Pancreas (tissue), 10 donors: ENCODE measurements at regions not wholly inside any gene's neighbourhood (a gene's known extent, or its start where the extent isn't known, plus 50 kb on each side); places are given as distances from the start of the nearest gene placed in this dataset.

Experiments used
- ATAC-seq, 4 donors: fragments of 200-7000 bp; cut with Tn5 transposase; one replicate each; pipeline versions ENCODE4 v1.8.0 to v1.9.1; 2020; ENCODE audit warnings: mild to moderate bottlenecking in 4 of 4, moderate library complexity in 4 of 4
- DNase-seq, 6 donors: peaks; one replicate each; pipeline ENCODE4 v3.0.0-alpha.2; 2020
- FAIRE-seq: peaks from 2 replicates; lab custom pipeline; 2012; peaks lifted over from hg19 to GRCh38; lab: Jason Lieb, UNC
- H3K27ac ChIP-seq, 4 donors: fragments of 200-600 bp; sonication (generic); 1 replicate in 3 of 4; 2 replicates in 1 of 4; pipeline versions ENCODE4 v1.5.0 to v1.8.0; 2020
- H3K27me3 ChIP-seq, 4 donors: fragments of 200-600 bp; one replicate each; pipeline ENCODE4 v1.8.0; 2021
- H3K36me3 ChIP-seq, 3 donors: fragments of 200-600 bp; sonication (generic) in 1 of 3; one replicate each; pipeline versions ENCODE4 v1.5.0 to v1.8.0; 2020 to 2021
- H3K4me1 ChIP-seq, 3 donors: fragments of 200-600 bp; one replicate each; pipeline ENCODE4 v1.8.0; 2021
- H3K4me3 ChIP-seq, 4 donors: fragments of 200-600 bp; sonication (generic) in 2 of 4; one replicate each; pipeline versions ENCODE4 v1.5.0 to v1.8.0; 2020 to 2021
- H3K9me3 ChIP-seq, 4 donors: fragments of 200-600 bp; one replicate each; pipeline ENCODE4 v1.8.0; 2021
- WGBS, 2 donors: extraction: QIAGEN DNeasy Blood & Tissue Kit; methylation state at CpG; one replicate each; pipeline ENCODE4 v1.1.7; 2013; 5-methylcytosine and 5-hydroxymethylcytosine counted together
- intact Hi-C, 3 donors: fragments of 100-400 bp; cut with DNase I; formaldehyde crosslinking; loops; one replicate each; pipeline versions ENCODE4 v1.11.1 to v1.14.2; 2022
- TF ChIP-seq, protein P1 (sequence below), 4 donors: fragments of 200-600 bp; sonication (generic) in 3 of 4; IDR thresholded peaks; one replicate each; pipeline versions ENCODE4 v1.5.0 to v1.8.0; 2021; ENCODE audit warnings: antibody characterized with exemption in 4 of 4
- donor health status: healthy with polysubstance abuse.
- donor health status: DM: no; HTN: no; CAD: no; lungs with moderate emphysema.
- donor health status: DM: no; HTN: no; CAD: no.
- donor health status: control.
- donor health status: control.
- donor health status: Bipolar disorder and iron deficiency.
- donor health status: DM: yes; HTN: yes; CAD: no.
- donor health status: DM: no; HTN: no; CAD: no.
- donor health status: DM: no; HTN: no; CAD: no.
- donor health status: DM: yes; HTN: yes; CAD: no.

- intact Hi-C loops = no loop called here
- no peak for DNase-seq
Measured at GRCh38 chr5:110917161-110917875, 154.2 kb upstream of the TSLP start.

DNA sequence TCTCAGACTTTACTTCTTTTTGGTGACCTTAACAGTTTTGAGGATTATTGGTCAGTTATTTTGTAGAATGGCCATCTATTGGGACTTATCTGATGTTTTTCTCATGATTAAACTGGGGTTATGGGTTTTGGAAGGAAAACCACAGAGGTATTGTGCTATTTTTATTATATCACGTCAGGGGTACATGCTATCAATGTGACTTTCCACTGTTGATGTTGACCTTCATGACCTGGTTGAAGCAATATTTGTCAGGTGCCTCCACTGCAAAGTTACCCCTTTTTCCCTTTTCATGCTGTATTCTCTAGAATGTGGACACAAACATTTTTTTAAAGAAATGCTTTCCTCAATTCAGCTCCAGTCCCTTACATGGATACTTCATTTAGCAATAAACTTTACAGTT is 152.8 kb upstream of the TSLP start:
- no peak for FAIRE-seq
- Histone ChIP-seq H3K27me3 (no peaks in the 10 kb centered on the region), H3K27ac (no peak overlapping the region), H3K9me3 (no peaks in the 10 kb centered on the region), H3K36me3 (no peaks in the 10 kb centered on the region), H3K4me1 (no peaks in the 10 kb centered on the region), H3K4me3 (no peak overlapping the region)
- intact Hi-C loops = no loop called here
- no peak for DNase-seq
- TF ChIP-seq, protein P1, sequence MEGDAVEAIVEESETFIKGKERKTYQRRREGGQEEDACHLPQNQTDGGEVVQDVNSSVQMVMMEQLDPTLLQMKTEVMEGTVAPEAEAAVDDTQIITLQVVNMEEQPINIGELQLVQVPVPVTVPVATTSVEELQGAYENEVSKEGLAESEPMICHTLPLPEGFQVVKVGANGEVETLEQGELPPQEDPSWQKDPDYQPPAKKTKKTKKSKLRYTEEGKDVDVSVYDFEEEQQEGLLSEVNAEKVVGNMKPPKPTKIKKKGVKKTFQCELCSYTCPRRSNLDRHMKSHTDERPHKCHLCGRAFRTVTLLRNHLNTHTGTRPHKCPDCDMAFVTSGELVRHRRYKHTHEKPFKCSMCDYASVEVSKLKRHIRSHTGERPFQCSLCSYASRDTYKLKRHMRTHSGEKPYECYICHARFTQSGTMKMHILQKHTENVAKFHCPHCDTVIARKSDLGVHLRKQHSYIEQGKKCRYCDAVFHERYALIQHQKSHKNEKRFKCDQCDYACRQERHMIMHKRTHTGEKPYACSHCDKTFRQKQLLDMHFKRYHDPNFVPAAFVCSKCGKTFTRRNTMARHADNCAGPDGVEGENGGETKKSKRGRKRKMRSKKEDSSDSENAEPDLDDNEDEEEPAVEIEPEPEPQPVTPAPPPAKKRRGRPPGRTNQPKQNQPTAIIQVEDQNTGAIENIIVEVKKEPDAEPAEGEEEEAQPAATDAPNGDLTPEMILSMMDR (IDR thresholded peaks at IDR 0.05) = no peak
- ATAC-seq = no peak
- 17 to 25% methylated on average over 1 of the region's 1 CpG for WGBS, 2 donors

More at GRCh38 chr5:110917161-110917875, 154.2 kb upstream of the TSLP start:
- ATAC-seq = no peak
- H3K4me3 ChIP-seq = no peak overlapping the region
- no peaks in the 10 kb centered on the region for H3K36me3 ChIP-seq
- no peak overlapping the region for H3K27ac ChIP-seq
- no peaks in the 10 kb centered on the region for H3K9me3 ChIP-seq
- TF ChIP-seq, protein P1 (IDR thresholded peaks at IDR 0.05) = no peak
- WGBS, 2 donors = 36 to 37% methylated on average over 6 of the region's 6 CpGs
- H3K27me3 ChIP-seq = no peaks in the 10 kb centered on the region
- FAIRE-seq = no peak
- no peaks in the 10 kb centered on the region for H3K4me1 ChIP-seq

- Histone ChIP-seq H3K27ac (no peak overlapping the region), H3K4me1 (no peaks in the 10 kb centered on the region), H3K9me3 (no peaks in the 10 kb centered on the region), H3K27me3 (no peaks in the 10 kb centered on the region), H3K4me3 (no peak overlapping the region), H3K36me3 (no peaks in the 10 kb centered on the region)
- ATAC-seq (no peak), DNase-seq (no peak), FAIRE-seq (no peak)
- intact Hi-C loops = no loop called here
- WGBS, 2 donors = 68 to 79% methylated on average over 1 of the region's 1 CpG
- TF ChIP-seq, protein P1 (IDR thresholded peaks at IDR 0.05) = no peak
Measured at GRCh38 chr5:110923971-110924370, 147.5 kb upstream of the TSLP start.

- H3K27ac ChIP-seq = no peak overlapping the region
- H3K4me3 ChIP-seq = no peak overlapping the region
- intact Hi-C loops = no loop called here
- no peaks in the 10 kb centered on the region for H3K4me1 ChIP-seq
- no peaks in the 10 kb centered on the region for H3K36me3 ChIP-seq
- WGBS, 2 donors = 48 to 83% methylated on average over 2 of the region's 2 CpGs
- ATAC-seq = no peak
- TF ChIP-seq, protein P1 (IDR thresholded peaks at IDR 0.05) = no peak
- no peak for FAIRE-seq
- H3K9me3 ChIP-seq = no peaks in the 10 kb centered on the region
- H3K27me3 ChIP-seq = no peaks in the 10 kb centered on the region
- no peak for DNase-seq
Measured at GRCh38 chr5:110925398-110925797, 146.1 kb upstream of the TSLP start.

DNA sequence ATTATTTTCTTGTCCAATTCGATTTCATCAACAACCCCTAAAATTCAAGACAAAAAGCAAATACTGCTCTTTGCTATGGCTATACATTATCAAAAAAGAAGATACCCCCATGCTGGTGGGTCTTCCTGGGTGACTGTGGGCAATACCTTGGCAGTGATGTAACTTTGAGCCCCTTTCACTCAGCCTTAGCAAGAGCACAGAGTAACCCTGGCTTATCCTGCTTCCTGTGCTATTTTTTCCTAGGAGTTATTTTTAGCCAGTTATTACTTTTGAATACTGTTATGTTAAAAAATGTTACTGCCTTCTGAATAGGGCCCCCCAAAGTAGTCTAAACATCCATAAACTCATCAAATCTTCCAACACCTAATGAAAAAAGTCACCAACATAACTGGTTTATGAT is 145.6 kb upstream of the TSLP start:
- no peak overlapping the region for H3K4me3 ChIP-seq
- no peak for FAIRE-seq
- intact Hi-C loops = no loop called here
- 24% methylated on average over 1 of the region's 1 CpG for whole genome bisulfite sequencing, 2 donors
- no peaks in the 10 kb centered on the region for H3K27me3 ChIP-seq
- H3K9me3 ChIP-seq = no peaks in the 10 kb centered on the region
- H3K27ac ChIP-seq = no peak overlapping the region
- ATAC-seq = no peak
- TF ChIP-seq, protein P1 (IDR thresholded peaks at IDR 0.05) = no peak
- DNase-seq = no peak
- no peaks in the 10 kb centered on the region for H3K4me1 ChIP-seq
- no peaks in the 10 kb centered on the region for H3K36me3 ChIP-seq
